ENCODE measurements at regions not wholly inside any gene's neighbourhood (a gene's known extent, or its start where the extent isn't known, plus 50 kb on each side); places are given as distances from the start of the nearest gene placed in this dataset.

DNA sequence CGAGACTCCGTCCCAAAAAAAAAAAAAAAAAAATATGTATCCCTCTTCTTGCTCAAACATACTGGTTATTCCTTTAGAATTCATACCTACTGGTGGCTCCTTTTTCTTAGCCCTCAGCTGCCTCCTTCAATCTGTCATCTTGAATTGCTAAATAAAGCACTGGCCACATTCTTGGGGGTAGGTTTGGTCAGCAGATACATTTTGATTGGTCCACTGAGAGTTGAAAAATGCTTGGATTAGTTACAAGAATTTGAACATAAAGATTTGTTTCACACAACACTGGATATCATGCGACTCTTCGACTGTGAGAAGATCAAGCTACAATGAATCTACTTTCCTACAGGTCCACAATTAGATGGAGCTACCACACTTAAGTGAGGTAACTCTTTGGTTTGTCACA is 906.1 kb upstream of the SLC39A10 start:
- TF ChIP-seq, protein P1, sequence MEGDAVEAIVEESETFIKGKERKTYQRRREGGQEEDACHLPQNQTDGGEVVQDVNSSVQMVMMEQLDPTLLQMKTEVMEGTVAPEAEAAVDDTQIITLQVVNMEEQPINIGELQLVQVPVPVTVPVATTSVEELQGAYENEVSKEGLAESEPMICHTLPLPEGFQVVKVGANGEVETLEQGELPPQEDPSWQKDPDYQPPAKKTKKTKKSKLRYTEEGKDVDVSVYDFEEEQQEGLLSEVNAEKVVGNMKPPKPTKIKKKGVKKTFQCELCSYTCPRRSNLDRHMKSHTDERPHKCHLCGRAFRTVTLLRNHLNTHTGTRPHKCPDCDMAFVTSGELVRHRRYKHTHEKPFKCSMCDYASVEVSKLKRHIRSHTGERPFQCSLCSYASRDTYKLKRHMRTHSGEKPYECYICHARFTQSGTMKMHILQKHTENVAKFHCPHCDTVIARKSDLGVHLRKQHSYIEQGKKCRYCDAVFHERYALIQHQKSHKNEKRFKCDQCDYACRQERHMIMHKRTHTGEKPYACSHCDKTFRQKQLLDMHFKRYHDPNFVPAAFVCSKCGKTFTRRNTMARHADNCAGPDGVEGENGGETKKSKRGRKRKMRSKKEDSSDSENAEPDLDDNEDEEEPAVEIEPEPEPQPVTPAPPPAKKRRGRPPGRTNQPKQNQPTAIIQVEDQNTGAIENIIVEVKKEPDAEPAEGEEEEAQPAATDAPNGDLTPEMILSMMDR (IDR thresholded peaks at IDR 0.05; ENCODE audit: low read depth, low read length) = no peak
- TF ChIP-seq EZH2phosphoT487 (IDR thresholded peaks at IDR 0.05; ENCODE audit: low read depth) = no peak
